Gastroesophageal sphincter (tissue), 3 donors: ENCODE measurements at regions not wholly inside any gene's neighbourhood (a gene's known extent, or its start where the extent isn't known, plus 50 kb on each side); places are given as distances from the start of the nearest gene placed in this dataset.

Experiments used
- CTCF ChIP-seq, 4 experiments: fragments of 200-600 bp in 2 of 4; fragments of 450-650 bp in 2 of 4; sonication (generic) in 1 of 4; IDR thresholded peaks; one replicate each; pipeline ENCODE4 v1.5.1; 2017 to 2019; ENCODE audit warnings: antibody characterized with exemption in 4 of 4, mild to moderate bottlenecking in 2 of 4, moderate library complexity in 2 of 4
- POLR2A ChIP-seq, 2 donors: fragments of 450-650 bp; IDR thresholded peaks; one replicate each; pipeline ENCODE4 v1.6.1; 2017; ENCODE audit warnings: antibody characterized with exemption in 2 of 2, mild to moderate bottlenecking in 2 of 2, moderate library complexity in 1 of 2
- POLR2AphosphoS5 ChIP-seq: sonication (generic); formaldehyde crosslinking; IDR thresholded peaks from one replicate; pipeline ENCODE4 v1.6.1; 2017; ENCODE audit warnings: antibody characterized with exemption

GRCh38 chr20:48040491-48040890 is 255.2 kb upstream of the SULF2 start:
- TF ChIP-seq POLR2A (IDR thresholded peaks at IDR 0.05) (no peak), CTCF (IDR thresholded peaks at IDR 0.05) (no peak), POLR2AphosphoS5 (no peak)
